ENCODE measurements at regions not wholly inside any gene's neighbourhood (a gene's known extent, or its start where the extent isn't known, plus 50 kb on each side); places are given as distances from the start of the nearest gene placed in this dataset.

DNA sequence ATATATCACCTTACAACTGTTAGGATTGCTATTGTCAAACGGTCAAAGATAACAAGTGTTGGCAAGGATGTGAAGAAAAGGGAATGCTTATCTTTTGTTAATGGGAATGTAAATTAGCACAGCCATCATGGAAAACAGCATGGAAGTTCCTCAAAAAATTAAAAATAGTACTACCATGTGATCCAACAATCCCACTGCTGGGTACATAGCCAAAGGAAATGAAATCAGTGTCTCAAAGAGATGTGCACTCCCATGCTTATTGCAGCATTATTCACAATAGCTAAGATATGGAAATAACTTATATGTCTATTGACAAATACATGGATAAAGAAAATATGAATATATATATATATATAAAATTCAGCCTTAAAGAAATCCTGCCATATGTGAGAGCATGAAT is 274.6 kb downstream of the EDEM1 start:
- TF ChIP-seq POLR2AphosphoS5 (IDR thresholded peaks at IDR 0.05), result no peak
- TF ChIP-seq, protein P1, sequence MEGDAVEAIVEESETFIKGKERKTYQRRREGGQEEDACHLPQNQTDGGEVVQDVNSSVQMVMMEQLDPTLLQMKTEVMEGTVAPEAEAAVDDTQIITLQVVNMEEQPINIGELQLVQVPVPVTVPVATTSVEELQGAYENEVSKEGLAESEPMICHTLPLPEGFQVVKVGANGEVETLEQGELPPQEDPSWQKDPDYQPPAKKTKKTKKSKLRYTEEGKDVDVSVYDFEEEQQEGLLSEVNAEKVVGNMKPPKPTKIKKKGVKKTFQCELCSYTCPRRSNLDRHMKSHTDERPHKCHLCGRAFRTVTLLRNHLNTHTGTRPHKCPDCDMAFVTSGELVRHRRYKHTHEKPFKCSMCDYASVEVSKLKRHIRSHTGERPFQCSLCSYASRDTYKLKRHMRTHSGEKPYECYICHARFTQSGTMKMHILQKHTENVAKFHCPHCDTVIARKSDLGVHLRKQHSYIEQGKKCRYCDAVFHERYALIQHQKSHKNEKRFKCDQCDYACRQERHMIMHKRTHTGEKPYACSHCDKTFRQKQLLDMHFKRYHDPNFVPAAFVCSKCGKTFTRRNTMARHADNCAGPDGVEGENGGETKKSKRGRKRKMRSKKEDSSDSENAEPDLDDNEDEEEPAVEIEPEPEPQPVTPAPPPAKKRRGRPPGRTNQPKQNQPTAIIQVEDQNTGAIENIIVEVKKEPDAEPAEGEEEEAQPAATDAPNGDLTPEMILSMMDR (IDR thresholded peaks at IDR 0.05; ENCODE audit: poor library complexity, severe bottlenecking), result no peak
- TF ChIP-seq EP300 (conservative IDR thresholded peaks at IDR 0.05; ENCODE audit: poor library complexity, severe bottlenecking), result no peak
- TF ChIP-seq RAD21 (conservative IDR thresholded peaks at IDR 0.05), result no peak
- TF ChIP-seq EZH2 (IDR thresholded peaks at IDR 0.05; ENCODE audit: borderline replicate concordance, insufficient read depth, low read length, poor library complexity, severe bottlenecking), result no peak
- no peak for TF ChIP-seq TAF1 (IDR thresholded peaks at IDR 0.05; ENCODE audit: low read depth)
